CD14-positive monocyte (primary cell): ENCODE measurements at regions not wholly inside any gene's neighbourhood (a gene's known extent, or its start where the extent isn't known, plus 50 kb on each side); places are given as distances from the start of the nearest gene placed in this dataset.

Experiments
- DNase-seq, 3 donors: peaks; one replicate each; pipeline ENCODE4 v3.0.0-alpha.2; 2011 to 2022
- H2AFZ ChIP-seq: 2 replicates; pipeline ENCODE4 v1.6.0; 2012; ENCODE audit warnings: mild to moderate bottlenecking, low read depth, low read length, inconsistent platforms; ENCODE audit not compliant: insufficient read depth, poor library complexity, severe bottlenecking
- H3K27ac ChIP-seq, 2 donors: 1 replicate in 1 of 2; 2 replicates in 1 of 2; pipeline ENCODE4 v1.5.1; 2012 to 2013; ENCODE audit warnings: low read length in 2 of 2, control low read depth in 1 of 2, inconsistent platforms in 1 of 2, low read depth in 1 of 2, mild to moderate bottlenecking in 1 of 2
- H3K27me3 ChIP-seq, 2 donors: one replicate each; pipeline versions ENCODE4 v1.6.0 to v1.6.1; 2011 to 2013; ENCODE audit warnings: low read length in 2 of 2; ENCODE audit not compliant: control insufficient read depth in 2 of 2, insufficient read depth in 2 of 2
- H3K36me3 ChIP-seq, 2 donors: replicated peaks in 1 of 2; 1 replicate in 1 of 2; 2 replicates in 1 of 2; pipeline versions ENCODE4 v1.5.1 to v1.6.1; 2012 to 2013; ENCODE audit warnings: low read length in 2 of 2, control low read depth in 1 of 2, inconsistent platforms in 1 of 2, mild to moderate bottlenecking in 1 of 2; ENCODE audit not compliant: insufficient read depth in 2 of 2, control insufficient read depth in 1 of 2
- H3K4me1 ChIP-seq, 2 donors: 1 replicate in 1 of 2; 2 replicates in 1 of 2; pipeline versions ENCODE4 v1.5.1 to v1.6.1; 2012 to 2013; ENCODE audit warnings: low read length in 2 of 2, control low read depth in 1 of 2, inconsistent platforms in 1 of 2, mild to moderate bottlenecking in 1 of 2, moderate library complexity in 1 of 2; ENCODE audit not compliant: insufficient read depth in 2 of 2, control insufficient read depth in 1 of 2
- H3K4me2 ChIP-seq: replicated peaks from 2 replicates; pipeline ENCODE3; 2012; ENCODE audit warnings: low read length, moderate library complexity, mild to moderate bottlenecking; ENCODE audit not compliant: poor library complexity, severe bottlenecking; ENCODE audit errors: extremely low read depth
- H3K4me3 ChIP-seq, 3 experiments: fragments of 200-600 bp in 1 of 3; sonication (generic) in 1 of 3; replicated peaks in 1 of 3; 1 replicate in 2 of 3; 2 replicates in 1 of 3; pipeline ENCODE4 v1.5.1; 2011 to 2013; ENCODE audit warnings: low read length in 3 of 3, mild to moderate bottlenecking in 3 of 3, control low read depth in 2 of 3, low read depth in 2 of 3, inconsistent platforms in 1 of 3, moderate library complexity in 1 of 3
- H3K79me2 ChIP-seq: 2 replicates; pipeline ENCODE4 v1.6.0; 2012; ENCODE audit warnings: mild to moderate bottlenecking, control low read depth, inconsistent platforms, low read length, moderate library complexity; ENCODE audit not compliant: insufficient read depth
- H3K9ac ChIP-seq: 2 replicates; pipeline ENCODE4 v1.6.0; 2017; ENCODE audit warnings: low read length, mild to moderate bottlenecking; ENCODE audit not compliant: insufficient read depth, poor library complexity, severe bottlenecking
- H3K9me3 ChIP-seq, 2 donors: replicated peaks in 1 of 2; 1 replicate in 1 of 2; 2 replicates in 1 of 2; pipeline versions ENCODE4 v1.5.1 to v1.6.1; 2012 to 2013; ENCODE audit warnings: low read length in 2 of 2, control low read depth in 1 of 2; ENCODE audit not compliant: control insufficient read depth in 1 of 2, insufficient read depth in 1 of 2
- H4K20me1 ChIP-seq: 2 replicates; pipeline ENCODE4 v1.6.0; 2012; ENCODE audit warnings: mild to moderate bottlenecking, low read length, control low read depth, moderate library complexity; ENCODE audit not compliant: insufficient read depth
- H3K27ac Mint-ChIP-seq, 7 donors: one replicate each; pipeline ENCODE4 v1.8.0; 2020; ENCODE audit warnings: mild to moderate bottlenecking in 7 of 7, mixed read lengths in 7 of 7, moderate library complexity in 6 of 7, inconsistent platforms in 2 of 7
- H3K27me3 Mint-ChIP-seq, 3 donors: one replicate each; pipeline ENCODE4 v1.8.0; 2021 to 2022; ENCODE audit warnings: low read depth in 3 of 3, mild to moderate bottlenecking in 3 of 3, mixed read lengths in 3 of 3, moderate library complexity in 3 of 3, inconsistent platforms in 1 of 3
- H3K36me3 Mint-ChIP-seq, 2 donors: one replicate each; pipeline ENCODE4 v1.8.0; 2020; ENCODE audit warnings: mixed read lengths in 2 of 2, inconsistent platforms in 1 of 2, mild to moderate bottlenecking in 1 of 2
- H3K4me1 Mint-ChIP-seq: one replicate; pipeline ENCODE4 v1.8.0; 2020; ENCODE audit warnings: mild to moderate bottlenecking, mixed read lengths
- H3K4me3 Mint-ChIP-seq, 2 donors: one replicate each; pipeline ENCODE4 v1.8.0; 2020; ENCODE audit warnings: mild to moderate bottlenecking in 2 of 2, mixed read lengths in 2 of 2, moderate library complexity in 1 of 2
- H3K9me3 Mint-ChIP-seq, 7 donors: one replicate each; pipeline ENCODE4 v1.8.0; 2020 to 2022; ENCODE audit warnings: mixed read lengths in 7 of 7, mild to moderate bottlenecking in 6 of 7, moderate library complexity in 6 of 7, inconsistent platforms in 2 of 7
- WGBS: methylation state at CpG from one replicate; pipeline ENCODE4 v1.1.5; 2013; ENCODE audit warnings: missing lambda C conversion rate; ENCODE audit not compliant: insufficient coverage; 5-methylcytosine and 5-hydroxymethylcytosine counted together
- intact Hi-C, 2 donors: fragments of 100-400 bp; cut with micrococcal nuclease; formaldehyde crosslinking; loops; one replicate each; pipeline versions ENCODE4 v1.15.0 to v1.15.1; 2023
- TF ChIP-seq, protein P1 (sequence below): fragments of 200-600 bp; IDR thresholded peaks from one replicate; pipeline ENCODE4 v1.8.0; 2022; ENCODE audit warnings: antibody characterized with exemption, mild to moderate bottlenecking

DNA sequence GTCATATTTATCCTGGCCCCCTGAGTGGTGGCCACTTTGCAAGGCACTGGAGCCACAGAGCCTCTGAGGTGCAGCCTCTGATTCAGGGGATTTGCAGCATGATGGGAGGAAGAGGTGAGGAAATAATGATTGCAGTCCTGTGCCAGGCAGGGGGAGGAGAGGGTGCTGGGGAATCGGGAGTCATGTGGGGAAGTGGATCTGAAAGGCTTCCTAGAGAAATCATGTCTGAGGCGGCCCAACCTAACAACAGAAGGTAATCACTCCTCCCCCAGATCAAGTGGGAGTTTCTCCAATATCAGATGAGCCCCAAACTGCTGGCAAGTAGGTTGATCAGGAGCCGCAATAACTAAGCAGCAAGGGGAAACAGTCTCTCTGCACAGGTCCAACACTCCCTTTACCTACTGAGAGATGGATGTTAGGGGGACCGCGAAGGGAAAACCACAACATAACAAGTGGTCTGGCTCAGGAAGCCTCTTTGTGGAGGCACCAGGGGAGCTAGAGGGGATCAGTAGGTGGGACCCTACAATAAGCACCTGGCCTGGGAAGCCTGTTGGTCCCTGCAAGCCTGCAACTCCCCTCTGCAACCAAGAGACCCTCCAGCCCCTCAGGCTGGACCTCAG lies 71.8 kb upstream of the NPAS2 start:
- H4K20me1 ChIP-seq: no peaks in the 10 kb centered on the region
- H3K4me3 Mint-ChIP-seq: no peak overlapping the region
- peaks cover 0 to 8% (median 1%) of the 10 kb centered on the region in 7 donors for H3K9me3 Mint-ChIP-seq
- H3K9me3 ChIP-seq: no peaks in the 10 kb centered on the region
- no peak overlapping the region for H3K27ac ChIP-seq
- peaks cover 10 to 26% (median 11%) of the 10 kb centered on the region in 3 donors for H3K27me3 Mint-ChIP-seq
- H3K4me2 ChIP-seq: no peak overlapping the region
- no peaks in the 10 kb centered on the region for H3K36me3 Mint-ChIP-seq
- TF ChIP-seq, protein P1, sequence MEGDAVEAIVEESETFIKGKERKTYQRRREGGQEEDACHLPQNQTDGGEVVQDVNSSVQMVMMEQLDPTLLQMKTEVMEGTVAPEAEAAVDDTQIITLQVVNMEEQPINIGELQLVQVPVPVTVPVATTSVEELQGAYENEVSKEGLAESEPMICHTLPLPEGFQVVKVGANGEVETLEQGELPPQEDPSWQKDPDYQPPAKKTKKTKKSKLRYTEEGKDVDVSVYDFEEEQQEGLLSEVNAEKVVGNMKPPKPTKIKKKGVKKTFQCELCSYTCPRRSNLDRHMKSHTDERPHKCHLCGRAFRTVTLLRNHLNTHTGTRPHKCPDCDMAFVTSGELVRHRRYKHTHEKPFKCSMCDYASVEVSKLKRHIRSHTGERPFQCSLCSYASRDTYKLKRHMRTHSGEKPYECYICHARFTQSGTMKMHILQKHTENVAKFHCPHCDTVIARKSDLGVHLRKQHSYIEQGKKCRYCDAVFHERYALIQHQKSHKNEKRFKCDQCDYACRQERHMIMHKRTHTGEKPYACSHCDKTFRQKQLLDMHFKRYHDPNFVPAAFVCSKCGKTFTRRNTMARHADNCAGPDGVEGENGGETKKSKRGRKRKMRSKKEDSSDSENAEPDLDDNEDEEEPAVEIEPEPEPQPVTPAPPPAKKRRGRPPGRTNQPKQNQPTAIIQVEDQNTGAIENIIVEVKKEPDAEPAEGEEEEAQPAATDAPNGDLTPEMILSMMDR: no peak
- no peak overlapping the region for H3K4me3 ChIP-seq
- no peaks in the 10 kb centered on the region for H3K36me3 ChIP-seq
- H3K4me1 Mint-ChIP-seq: peaks cover 28% of the 10 kb centered on the region
- no peak overlapping the region for H3K9ac ChIP-seq
- no peaks in the 10 kb centered on the region for H3K79me2 ChIP-seq
- no peak for DNase-seq
- no CpG with 5 or more reads among the region's 5 CpGs for WGBS
- H3K4me1 ChIP-seq: peaks cover 9 to 15% of the 10 kb centered on the region in 2 donors
- no peak overlapping the region for H3K27ac Mint-ChIP-seq
- peaks cover 0 to 3% of the 10 kb centered on the region in 2 donors for H3K27me3 ChIP-seq
- intact Hi-C loops: no loop called here
- no peak overlapping the region for H2AFZ ChIP-seq

DNA sequence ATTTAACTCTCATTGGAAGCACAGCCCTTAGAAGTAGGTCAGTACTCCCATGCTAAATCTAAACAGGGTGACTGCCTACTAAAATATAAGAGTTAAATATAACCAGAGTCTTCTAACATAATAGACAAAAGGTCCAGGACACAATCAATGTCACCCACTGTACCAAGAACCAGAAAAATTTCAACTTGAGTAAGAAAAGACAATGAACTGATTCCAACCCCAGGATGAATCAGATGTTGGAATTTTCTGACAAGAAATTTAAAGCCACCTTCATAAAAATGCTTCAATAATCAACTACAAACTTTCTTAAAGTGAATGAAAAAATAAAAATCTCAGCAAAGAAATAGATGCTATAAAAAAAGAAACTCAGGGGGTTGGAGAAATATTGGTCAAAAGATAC lies 71.3 kb upstream of the NPAS2 start:
- Mint-ChIP-seq H3K27ac (no peak overlapping the region), H3K4me3 (no peak overlapping the region), H3K27me3 (peaks cover 11 to 31% (median 13%) of the 10 kb centered on the region in 3 donors), H3K4me1 (peaks cover 28% of the 10 kb centered on the region), H3K36me3 (no peaks in the 10 kb centered on the region), H3K9me3 (peaks cover 0 to 6% (median 1%) of the 10 kb centered on the region in 7 donors)
- H4K20me1 ChIP-seq: no peaks in the 10 kb centered on the region
- H3K79me2 ChIP-seq: no peaks in the 10 kb centered on the region
- peaks cover 2 to 3% of the 10 kb centered on the region in 2 donors for H3K27me3 ChIP-seq
- H3K4me3 ChIP-seq: no peak overlapping the region
- no peak overlapping the region for H3K9ac ChIP-seq
- TF ChIP-seq, protein P1: no peak
- H3K36me3 ChIP-seq: no peaks in the 10 kb centered on the region
- DNase-seq: no peak
- intact Hi-C loops: no loop called here
- H3K9me3 ChIP-seq: no peaks in the 10 kb centered on the region
- peaks cover 9 to 17% of the 10 kb centered on the region in 2 donors for H3K4me1 ChIP-seq
- no peak overlapping the region for H3K4me2 ChIP-seq
- no peak overlapping the region for H3K27ac ChIP-seq
- no peak overlapping the region for H2AFZ ChIP-seq
